WI38 (cell line): ENCODE measurements at regions not wholly inside any gene's neighbourhood (a gene's known extent, or its start where the extent isn't known, plus 50 kb on each side); places are given as distances from the start of the nearest gene placed in this dataset.
"Not testable (repeated sequence)": the region's sequence is repeated elsewhere in the genome, so short reads cannot be mapped to it uniquely, and the experiment has no call there.

Source experiments
- H3K4me3 ChIP-seq: 2 replicates; pipeline ENCODE4 v1.5.1; 2011; ENCODE audit warnings: low read depth, mild to moderate bottlenecking, control low read depth, low read length
- CTCF ChIP-seq: IDR thresholded peaks from 2 replicates; pipeline ENCODE4 v1.5.1; 2012; ENCODE audit warnings: low read depth, mild to moderate bottlenecking, control low read depth, low read length

- TF ChIP-seq CTCF = no peak
- no peak overlapping the region for H3K4me3 ChIP-seq
Observed at GRCh38 chr7:106560482-106560881, 100.5 kb downstream of the CCDC71L start.

GRCh38 chr7:106556244-106556643 lies 104.7 kb downstream of the CCDC71L start:
- H3K4me3 ChIP-seq = not testable (repeated sequence)

GRCh38 chr7:106554623-106555022 lies 106.3 kb downstream of the CCDC71L start:
- H3K4me3 ChIP-seq = not testable (repeated sequence)

- H3K4me3 ChIP-seq = no peak overlapping the region
Observed at GRCh38 chr7:106553446-106553836, 107.5 kb downstream of the CCDC71L start.

GRCh38 chr7:106552645-106553445 lies 108.1 kb downstream of the CCDC71L start:
- TF ChIP-seq CTCF = no peak
- H3K4me3 ChIP-seq = no peak overlapping the region

More at GRCh38 chr7:106553446-106553836, 107.5 kb downstream of the CCDC71L start:
- no peak for TF ChIP-seq CTCF

GRCh38 chr7:106551936-106552335 lies 109.0 kb downstream of the CCDC71L start:
- TF ChIP-seq CTCF = no peak
- no peak overlapping the region for H3K4me3 ChIP-seq

- TF ChIP-seq CTCF = no peak
Observed at GRCh38 chr7:106548491-106548890, 112.5 kb downstream of the CCDC71L start.

GRCh38 chr7:106545275-106545674 lies 115.7 kb downstream of the CCDC71L start:
- no peak for TF ChIP-seq CTCF
- H3K4me3 ChIP-seq = no peak overlapping the region

More at GRCh38 chr7:106548491-106548890, 112.5 kb downstream of the CCDC71L start:
- no peak overlapping the region for H3K4me3 ChIP-seq
